Stimulated activated CD4-positive, alpha-beta T cell treated with anti-CD3 and anti-CD28 coated beads, Interleukin-12 subunit alpha, Interleukin-12 subunit beta, amount 100 ng/mL, for 48 hours (primary cell): ENCODE measurements at regions not wholly inside any gene's neighbourhood (a gene's known extent, or its start where the extent isn't known, plus 50 kb on each side); places are given as distances from the start of the nearest gene placed in this dataset.
"Not testable (repeated sequence)": the region's sequence is repeated elsewhere in the genome, so short reads cannot be mapped to it uniquely, and the experiment has no call there.

Source experiments
- DNase-seq, 3 donors: peaks; one replicate each; pipeline ENCODE4 v3.0.0-alpha.2; 2020; ENCODE audit warnings: low read depth in 2 of 3, low spot score in 1 of 3

DNA sequence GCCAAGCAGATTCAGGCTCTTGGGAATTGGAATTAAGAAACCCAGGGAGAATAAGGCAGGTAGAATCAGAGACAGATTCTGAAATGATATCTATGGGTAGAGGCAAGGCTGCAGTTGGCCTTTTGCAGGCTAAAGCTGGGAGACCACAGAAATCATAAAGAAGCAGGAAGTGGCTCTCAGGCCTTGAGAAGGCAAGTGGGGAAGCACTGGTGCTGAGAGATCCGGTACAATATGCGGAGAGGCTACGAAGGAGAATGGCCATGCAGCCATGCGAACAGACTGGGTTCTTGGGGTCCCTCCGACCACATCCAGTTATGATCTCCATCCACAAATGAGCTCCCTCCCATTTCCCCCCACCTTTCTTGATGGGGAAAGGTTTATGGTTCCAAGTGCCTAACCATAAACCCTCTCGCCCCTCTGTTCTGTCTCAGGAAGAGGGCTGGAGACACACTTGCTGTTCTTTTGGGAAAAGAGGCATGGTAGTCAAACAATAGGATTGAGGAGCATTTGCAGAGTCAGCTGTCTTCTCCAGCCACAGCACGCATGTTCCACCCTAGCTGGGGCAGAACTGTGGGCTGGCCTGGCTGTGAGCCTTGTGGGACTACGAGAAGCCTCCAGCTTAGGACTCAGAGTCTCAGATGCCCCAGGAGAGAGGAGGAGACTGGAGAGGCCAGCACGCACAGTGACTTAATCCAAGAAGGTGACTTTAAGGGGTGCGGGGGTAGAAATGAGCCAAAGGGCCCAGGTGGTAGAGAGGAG, 99.6 kb downstream of the RPLP1 start:
- no peak for DNase-seq

DNA sequence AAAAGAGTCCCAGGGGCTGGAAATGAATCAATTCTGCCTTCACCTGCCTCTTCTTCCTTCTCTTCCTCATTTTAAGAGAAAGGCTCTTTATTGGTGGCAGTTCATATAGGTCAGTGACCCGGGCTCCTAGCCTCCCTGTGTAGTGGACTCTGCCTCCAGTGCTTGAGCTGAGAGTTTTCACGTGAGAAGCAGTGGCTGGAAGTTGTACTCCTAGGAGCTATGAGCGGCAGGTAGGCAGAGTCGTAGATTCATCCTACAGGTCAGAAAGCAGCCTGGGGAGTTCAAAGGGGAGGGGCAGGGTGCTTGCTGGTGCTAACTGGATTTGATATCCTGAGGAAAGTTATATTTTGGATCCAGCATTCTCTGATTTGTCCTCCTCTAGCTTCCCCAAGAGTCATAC, 101.1 kb downstream of the RPLP1 start:
- no peak for DNase-seq

DNA sequence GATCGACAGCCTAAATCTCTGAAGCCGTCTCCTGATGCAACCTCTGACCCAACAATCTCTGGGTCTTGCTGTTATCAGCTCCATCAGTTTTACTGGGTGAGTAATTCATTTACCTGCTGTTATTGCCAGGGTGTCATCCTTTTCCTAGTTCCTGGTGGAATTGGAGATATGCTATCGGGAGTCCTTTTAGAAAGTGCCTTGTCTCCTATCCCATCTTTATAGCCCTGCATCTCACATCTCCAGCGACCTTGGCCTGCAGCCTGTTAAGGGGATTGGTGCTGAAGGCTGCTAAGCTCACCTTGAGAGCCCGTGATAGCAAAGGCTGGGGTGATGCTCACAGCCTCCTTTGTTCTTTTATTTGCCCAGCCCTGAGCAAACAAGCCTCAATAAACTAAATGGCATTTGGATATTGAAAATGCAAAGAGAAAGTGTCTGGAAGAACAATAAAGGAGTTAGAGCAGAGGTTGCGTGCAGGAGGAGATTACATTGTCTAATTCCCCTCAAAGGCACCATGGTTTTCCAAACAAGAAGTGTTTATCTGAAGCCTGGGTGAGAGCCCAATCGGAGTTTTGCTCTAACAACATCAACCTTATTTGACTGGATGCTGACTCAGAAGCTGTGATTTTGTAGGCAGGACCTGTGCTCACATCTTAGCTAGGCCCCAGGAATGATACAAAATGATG, 101.8 kb downstream of the RPLP1 start:
- DNase-seq, result no peak

DNA sequence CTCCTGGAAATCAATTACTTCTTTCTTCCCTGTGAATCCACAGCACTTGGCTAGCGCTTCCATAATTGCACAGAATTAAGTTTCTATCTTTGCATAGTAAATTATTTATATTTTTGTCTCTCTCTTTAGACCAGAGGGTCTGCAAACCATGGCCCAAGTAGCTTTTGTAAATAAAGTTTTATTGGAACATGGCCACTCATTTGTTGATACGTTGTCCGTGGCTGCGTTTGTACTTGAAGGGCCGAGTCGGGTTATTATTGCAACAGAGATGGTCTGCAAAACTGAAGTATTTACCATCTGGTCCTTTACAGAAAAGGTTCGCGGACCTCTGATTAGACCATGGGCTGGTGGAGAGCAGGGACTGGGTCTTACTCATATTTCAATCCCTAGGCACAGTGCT, 102.5 kb downstream of the RPLP1 start:
- no peak for DNase-seq

DNA sequence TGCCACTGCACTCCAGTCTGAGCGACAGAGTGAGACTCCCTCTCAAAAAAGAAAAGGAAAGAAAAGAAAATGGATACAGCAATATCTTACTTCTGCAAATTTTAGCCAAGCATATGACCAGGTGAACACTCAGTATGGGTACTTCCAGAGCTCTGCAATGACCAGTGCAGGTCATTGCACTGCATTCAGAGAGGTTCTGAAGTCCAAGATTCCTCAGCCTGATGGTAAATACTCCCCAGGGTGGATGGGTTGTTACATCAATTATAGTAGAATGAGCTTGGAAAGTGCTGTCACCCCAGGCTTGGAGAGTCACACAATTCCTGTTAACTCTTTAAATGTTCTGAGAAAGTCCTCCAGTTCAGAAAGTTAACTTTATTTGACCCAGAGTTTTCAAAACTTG, 103.7 kb downstream of the RPLP1 start:
- no peak for DNase-seq

DNA sequence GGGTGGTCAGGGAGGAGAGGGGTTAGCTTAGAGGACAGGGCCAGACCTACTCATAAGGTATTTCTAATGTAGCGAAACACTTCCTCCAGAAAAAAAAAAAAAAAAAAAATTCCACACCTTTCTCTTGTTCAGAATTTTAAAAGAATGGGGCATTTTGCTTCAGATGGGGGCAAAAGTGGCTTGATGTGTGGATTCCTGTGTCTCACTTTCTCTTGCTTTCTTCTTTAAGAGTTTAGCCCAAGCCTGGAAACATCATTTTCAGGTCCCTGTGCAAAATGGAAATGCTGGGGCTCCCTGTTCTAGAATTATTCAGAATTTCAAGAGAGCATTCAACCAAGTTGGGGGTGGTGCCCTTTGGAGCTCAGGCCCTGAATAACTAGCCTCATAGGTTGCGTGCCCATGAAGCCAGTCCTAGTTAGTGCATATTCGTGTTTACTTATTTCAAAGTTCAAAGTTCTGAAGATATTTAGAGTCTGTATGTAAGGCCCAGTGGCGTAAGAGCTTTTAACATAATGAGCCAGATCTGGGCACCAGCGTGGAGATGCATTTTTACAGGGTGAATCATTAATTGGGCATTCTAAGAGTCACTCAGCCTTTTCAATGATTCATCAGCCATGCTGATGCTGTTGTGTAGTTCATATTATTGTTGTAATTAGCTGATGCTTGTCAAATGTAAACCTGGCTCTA, 104.5 kb downstream of the RPLP1 start:
- DNase-seq, result no peak

DNA sequence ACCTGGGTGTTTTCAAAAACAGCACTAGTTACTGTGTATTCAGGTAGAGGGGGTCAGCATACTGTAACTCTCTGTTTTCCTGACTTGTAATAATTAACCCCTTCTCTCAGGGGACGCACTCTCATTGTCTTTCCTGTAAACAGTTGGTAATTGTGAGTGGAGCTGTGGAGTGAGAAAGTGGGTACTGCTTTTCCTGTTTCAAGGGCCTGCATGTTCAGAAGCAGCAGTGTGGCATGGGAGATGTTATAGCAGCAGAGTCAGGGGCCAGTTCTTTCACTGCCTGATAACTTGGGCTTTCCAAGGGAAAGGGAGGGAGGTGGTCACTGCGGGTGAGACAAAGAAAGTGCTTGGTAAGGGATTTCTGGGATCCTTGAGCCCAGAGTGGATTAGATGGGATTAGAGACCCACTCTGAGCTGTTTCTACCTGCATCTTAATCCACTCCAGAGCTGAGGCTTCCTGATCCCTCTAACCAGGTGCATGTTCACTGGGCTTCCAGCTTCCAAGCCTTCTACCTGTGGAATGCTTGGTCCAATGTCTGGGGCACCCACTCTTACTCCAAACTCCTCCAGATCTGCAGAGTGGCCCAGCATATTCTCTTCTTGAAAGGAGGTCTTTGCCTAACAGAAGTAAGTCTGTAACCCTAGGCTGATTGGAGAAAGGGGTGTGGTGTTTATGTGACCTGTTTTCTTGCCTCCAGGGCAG, 105.2 kb downstream of the RPLP1 start:
- DNase-seq, result no peak

DNA sequence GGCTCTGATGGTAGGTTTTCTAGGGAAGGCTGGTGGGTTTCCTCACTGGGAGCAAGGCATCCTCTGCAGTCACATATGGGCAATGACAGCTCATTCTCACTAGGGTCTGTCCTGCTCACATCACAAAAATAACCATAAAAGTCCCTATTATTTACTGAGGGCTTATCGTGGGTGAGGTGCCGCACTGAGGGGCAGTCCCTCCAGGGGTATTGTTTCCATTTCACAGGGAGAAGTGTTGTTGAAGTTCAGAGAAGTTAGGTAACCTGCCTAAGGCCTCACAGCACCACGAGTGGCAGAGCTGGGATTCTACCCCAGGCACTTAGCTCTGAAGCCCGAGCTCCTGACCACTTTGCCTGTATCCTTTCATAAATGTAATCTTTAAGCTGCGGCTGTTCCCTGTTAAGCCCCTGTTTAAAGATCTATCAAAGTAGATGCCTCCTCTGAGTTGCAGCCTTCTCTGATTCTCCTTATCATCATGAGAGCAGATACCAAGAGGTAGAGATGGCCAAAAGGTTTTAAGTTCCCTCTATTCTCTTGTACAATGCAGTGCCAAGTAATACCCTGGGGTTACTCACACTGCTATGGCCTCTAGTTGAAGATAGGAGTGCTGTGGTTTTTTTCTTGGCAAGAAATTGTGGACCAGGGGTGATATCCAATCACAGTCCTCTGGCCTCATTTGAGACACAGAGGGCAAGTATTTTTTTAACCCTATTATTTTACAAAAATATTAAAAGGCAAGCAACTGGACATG, 107.0 kb downstream of the RPLP1 start:
- DNase-seq, result no peak

DNA sequence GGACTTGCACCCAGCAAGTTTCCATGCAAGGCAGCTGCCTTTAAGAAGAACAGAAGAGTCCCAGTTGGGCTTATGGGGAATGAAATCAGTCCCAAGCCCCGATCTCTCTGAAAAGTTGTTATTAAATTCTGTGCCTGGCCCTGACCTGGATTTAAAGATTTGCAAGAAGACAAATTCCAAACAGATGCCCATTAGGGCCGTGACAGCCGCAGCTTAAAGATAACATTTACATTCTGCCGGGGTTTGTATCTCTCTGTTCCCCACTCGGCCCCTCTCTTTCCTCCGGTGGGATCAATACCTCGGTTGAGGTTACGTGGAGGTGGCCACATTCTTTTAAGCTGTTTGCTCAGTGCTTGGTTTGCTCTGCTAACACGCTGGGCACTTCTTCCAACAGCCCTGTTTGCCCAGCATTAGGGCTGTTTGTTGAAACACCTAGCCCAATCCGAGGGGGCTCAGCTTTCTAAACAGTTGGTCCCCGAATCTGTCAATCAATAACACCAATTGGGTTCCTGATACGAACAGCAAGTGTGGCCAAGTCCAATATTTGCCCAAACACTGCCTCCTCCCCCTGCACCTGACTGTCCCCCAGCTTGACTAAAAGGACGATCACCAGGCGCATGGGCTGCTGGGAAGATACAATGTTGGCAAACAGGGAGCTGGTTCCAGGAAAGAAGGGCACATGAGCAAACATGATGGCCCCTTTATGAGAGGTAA, 108.6 kb downstream of the RPLP1 start:
- no peak for DNase-seq

DNA sequence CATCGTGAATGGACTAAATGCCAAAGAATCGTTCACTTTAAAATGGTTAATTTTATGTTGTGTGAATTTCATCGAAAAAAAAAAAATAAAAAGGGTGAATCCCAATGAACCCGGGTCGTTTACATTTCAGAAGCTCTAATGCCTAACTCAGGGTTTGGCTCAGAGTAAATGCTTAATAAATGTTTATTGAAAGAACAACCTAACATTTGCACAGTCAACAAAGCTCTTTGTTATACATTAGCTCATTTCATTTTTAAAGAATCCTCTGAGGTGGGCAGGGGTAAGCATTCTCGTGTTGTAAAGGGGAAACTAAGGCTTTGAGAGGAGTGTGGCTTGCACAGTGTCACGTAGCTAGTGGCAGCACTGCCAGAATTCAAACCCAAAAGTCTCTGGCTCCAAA, 109.5 kb downstream of the RPLP1 start:
- DNase-seq, result no peak

DNA sequence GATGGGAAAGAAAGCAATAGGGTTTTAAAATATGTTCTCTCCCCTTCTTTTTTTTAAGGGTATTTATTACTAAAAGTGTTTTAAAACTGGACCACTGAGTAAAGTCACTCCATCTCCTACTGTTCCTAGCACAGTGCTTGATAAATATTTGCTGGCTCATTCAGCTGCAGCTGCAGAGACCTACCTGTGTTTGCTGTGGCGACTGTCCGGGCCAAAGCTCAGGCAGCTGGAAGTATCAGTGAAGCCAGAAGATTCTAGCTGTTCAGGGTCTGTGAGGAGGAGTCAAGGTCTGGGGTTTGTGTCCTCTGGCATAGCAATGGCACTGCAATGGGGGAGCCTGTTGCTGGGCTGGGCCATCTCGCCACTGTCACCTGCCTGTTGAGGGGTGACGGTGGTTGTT, 109.9 kb downstream of the RPLP1 start:
- no peak for DNase-seq

DNA sequence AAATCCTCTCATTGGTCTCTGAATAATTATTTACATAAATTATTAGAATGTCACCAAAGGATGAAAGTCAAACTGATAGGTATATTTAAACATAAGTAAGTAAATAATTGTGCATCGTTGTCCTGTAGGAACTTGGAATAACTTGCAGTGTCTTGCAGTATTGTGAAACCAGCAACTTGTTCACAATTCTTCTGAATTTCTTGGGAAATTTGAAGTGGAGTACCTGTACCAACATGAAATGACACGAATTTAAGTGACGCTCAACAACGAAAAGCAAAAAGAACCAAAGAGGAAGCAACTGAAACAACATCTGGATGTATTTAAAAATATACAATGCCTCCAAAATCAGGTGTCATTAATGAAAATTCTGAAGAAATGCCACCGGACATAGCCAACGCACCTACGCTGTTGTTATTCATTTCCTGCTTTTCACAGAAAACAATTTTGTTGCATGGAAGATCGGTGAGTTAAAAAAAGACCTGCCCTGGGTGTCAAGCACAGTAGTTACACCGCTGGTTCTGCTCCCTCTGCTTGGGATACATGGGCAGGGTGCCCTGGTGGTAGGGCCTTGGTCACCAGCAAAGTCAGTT, 112.5 kb downstream of the RPLP1 start:
- no peak for DNase-seq

DNA sequence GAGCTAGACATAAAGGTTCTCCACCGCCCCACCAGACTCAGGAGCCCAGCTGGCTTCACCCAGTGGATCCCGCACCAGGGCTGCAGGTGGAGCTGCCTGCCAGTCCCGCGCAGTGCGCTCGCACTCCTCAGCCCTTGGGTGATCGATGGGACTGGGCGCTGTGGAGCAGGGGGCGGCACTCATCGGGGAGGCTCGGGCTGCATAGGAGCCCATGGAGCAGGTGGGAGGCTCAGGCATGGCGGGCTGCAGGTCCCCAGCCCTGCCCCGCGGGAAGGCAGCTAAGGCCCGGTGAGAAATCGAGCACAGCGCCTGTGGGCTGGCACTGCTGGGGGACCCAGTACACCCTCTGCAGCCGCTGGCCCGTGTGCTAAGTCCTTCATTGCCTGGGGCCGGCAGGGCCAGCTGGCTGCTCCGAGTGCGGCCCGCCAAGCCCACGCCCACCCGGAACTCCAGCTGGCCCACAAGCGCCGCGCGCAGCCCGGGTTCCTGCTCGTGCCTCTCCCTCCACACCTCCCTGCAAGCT, 114.7 kb downstream of the RPLP1 start:
- not testable (repeated sequence) for DNase-seq

DNA sequence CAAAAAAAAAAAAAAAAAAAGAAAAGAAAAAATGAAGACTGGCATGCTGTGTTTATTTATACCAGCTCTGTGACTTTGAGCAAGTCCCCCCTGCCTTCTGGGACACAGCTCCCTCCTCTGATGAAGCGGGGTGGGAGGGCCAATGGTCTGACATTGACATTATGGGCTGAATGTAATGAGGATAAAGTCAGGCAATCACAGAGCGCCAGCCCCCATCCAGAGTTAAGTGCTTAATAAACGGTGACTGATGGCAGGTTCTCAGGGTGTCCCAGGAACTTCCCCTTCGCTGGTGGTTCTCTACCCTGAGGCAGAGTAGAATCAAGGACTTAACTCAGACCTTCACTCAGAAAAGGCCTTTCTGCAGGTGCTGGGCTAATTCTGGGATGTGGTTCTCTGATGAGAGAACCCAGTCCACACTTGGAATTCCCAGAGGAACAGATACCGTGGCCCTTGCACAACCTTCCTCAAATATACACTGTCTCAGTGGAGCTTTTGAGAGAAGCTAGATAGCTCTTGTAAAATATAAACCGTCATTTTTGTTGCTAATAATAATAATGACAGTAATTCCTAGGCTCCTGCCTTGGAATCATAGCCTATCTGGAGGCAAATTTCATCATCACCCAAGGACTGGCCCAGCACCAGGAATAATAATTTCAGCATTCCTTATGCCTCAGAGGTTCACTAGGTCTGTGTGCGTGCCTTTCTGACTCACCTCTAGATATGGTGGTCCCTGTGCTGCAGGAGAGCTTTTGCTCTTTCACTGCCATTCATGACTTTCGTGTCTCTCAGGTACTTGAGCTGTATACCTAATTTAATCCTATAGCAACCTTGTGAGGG, 115.8 kb downstream of the RPLP1 start:
- DNase-seq, result no peak

DNA sequence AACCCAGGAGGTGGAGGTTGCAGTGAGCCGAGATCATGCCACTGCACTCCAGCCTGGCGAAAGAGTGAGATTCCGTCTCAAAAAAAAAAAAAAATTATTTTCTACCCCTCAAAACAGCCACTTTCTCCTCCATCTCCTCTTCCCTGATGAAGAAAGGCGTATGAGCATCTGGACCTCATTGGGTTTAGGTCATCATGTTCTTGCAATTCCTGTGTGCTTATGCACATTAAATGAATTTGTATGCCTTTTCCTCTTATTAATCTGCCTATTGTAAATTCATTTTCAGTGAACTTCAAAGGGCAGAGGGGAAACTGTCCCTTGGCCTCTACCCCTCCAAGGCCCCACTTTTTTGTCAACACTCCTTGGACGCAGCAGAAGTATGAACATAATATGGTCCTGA, 117.8 kb downstream of the RPLP1 start:
- DNase-seq, result no peak

DNA sequence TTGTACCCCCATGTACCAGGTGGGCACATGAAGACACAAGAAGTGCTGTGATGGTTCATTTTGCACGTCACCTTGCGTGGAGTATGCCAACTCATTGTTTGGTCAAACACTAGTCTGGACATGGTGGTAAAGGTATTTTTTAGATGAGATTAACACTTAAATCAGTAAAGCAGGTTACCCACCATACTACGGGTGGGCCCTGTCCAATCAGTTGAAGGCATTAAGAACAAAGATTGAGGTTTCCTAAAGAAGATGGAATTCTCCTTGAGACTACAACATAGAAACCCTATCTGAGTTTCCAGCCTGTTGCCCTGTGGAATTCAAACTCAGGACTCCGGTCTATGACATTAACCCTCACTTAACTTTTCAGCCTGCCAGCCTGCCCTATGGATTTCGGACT, 118.4 kb downstream of the RPLP1 start:
- DNase-seq, result no peak

DNA sequence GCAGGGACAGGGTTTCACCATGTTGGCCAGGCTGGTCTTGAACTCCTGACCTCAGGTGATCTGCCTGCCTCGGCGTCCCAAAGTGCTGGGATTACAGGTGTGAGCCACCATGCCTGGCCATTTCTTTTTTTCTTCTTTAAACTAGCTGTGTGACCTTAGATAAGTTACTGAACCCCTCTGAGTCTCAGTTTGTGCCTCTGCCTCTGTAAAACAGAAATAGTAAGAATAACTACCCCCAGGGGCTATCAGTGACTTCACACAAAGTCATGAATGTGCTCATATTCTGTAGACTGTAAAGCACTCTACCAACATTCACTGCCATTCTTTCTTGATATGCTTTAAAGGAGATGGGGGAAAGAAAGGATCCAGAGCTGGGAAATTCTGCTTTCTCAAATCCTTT, 120.7 kb downstream of the RPLP1 start:
- not testable (repeated sequence) for DNase-seq

DNA sequence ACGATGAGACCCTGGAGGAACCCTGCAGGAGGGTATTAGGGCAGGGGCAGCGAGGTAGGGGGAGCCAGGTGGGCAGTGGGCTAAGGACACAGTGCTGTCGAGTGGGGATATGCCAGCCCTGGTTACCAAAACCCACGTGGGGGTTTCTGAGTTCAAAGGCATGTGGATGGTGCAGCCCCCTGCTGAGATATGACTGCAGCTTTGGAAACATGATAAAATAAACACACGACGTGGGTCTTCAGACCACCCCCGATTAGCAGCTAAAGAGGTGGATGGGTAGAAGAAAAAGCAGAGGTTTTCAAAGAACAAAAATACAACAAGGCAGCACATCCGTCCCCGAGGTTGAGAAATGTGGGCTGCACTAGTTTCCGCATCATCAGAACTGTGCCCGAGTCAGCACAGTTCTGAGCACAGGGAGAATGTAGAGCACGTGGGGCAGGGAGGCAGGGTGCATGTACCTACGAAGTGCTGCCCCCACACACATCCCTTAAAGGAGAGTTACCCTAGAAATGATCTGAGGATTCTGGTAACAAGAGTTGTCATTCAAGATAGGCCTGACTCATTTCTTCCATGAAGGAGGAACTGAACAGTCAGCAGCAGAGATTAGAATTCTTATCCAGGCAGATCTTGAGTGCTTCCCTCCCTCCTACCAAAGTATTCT, 121.3 kb downstream of the RPLP1 start:
- DNase-seq, result peak; percentile 23 to 59 (median 56)
